K562 (cell line): ENCODE measurements at regions not wholly inside any gene's neighbourhood (a gene's known extent, or its start where the extent isn't known, plus 50 kb on each side); places are given as distances from the start of the nearest gene placed in this dataset.

Experiments
- ATAC-seq: fragments of 200-7000 bp; cut with Tn5 transposase; 3 replicates; pipeline ENCODE4 v1.9.1; 2020; ENCODE audit warnings: moderate library complexity
- BruUV-seq: library from RNA; stranded (reverse); fragments of 400-500 nt; replicated peaks from 2 replicates; lab custom pipeline; 2021; lab: Mats Ljungman, UMichigan
- CTCF ChIA-PET: fragments of 300-600 bp; formaldehyde crosslinking; extraction: SDS; loops from one replicate; lab custom pipeline; 2021; ENCODE audit warnings: low intra/inter-chr PET ratio; lab: Yijun Ruan, JAX
- POLR2A ChIA-PET: fragments of 300-600, 350-650 bp; sonication (Branson Sonifier 250); formaldehyde crosslinking; extraction: SDS; loops from one replicate; lab custom pipeline; 2021; ENCODE audit warnings: antibody characterized with exemption, inconsistent platforms; lab: Yijun Ruan, JAX
- DNase-seq, 4 experiments: peaks; one replicate each; pipeline versions ENCODE4 v3.0.0 to v3.0.0-alpha.2; 2011 to 2018; ENCODE audit warnings: low spot score in 3 of 4, mixed read lengths in 3 of 4; ENCODE audit errors: extremely low read depth in 1 of 4
- FAIRE-seq: peaks from 2 replicates; lab custom pipeline; 2011; peaks lifted over from hg19 to GRCh38; lab: Jason Lieb, UNC
- H2AFZ ChIP-seq: 2 replicates; pipeline ENCODE4 v1.6.0; 2011; ENCODE audit warnings: low read depth, low read length, control low read depth, inconsistent platforms
- H3K27ac ChIP-seq: fragments of 200-600 bp; 3 replicates; pipeline ENCODE4 v1.8.0; 2011; ENCODE audit warnings: low read depth, mild to moderate bottlenecking, control low read depth, inconsistent platforms, low read length, moderate library complexity, mixed read lengths; ENCODE audit errors: extremely low read depth
- H3K27me3 ChIP-seq, 2 experiments: fragments of 300-600 bp in 1 of 2; 2 replicates in 1 of 2; 3 replicates in 1 of 2; pipeline versions ENCODE4 v1.6.0 to v1.8.0; 2011; ENCODE audit warnings: inconsistent platforms in 2 of 2, low read length in 2 of 2, mild to moderate bottlenecking in 1 of 2, mixed read lengths in 1 of 2, moderate library complexity in 1 of 2; ENCODE audit not compliant: control insufficient read depth in 2 of 2, insufficient read depth in 2 of 2
- H3K36me3 ChIP-seq: fragments of 300-600 bp; 3 replicates; pipeline ENCODE4 v1.8.0; 2011; ENCODE audit warnings: mild to moderate bottlenecking, low read length, inconsistent platforms; ENCODE audit not compliant: control insufficient read depth, insufficient read depth
- H3K4me1 ChIP-seq, 2 experiments: fragments of 200-600 bp in 1 of 2; replicated peaks in 1 of 2; 2 replicates in 1 of 2; 3 replicates in 1 of 2; pipeline versions ENCODE4 v1.5.1 to v1.8.0; 2011; ENCODE audit warnings: inconsistent platforms in 2 of 2, low read length in 2 of 2, mild to moderate bottlenecking in 1 of 2, mixed read lengths in 1 of 2, moderate library complexity in 1 of 2; ENCODE audit not compliant: control insufficient read depth in 2 of 2, insufficient read depth in 2 of 2
- H3K4me2 ChIP-seq: 2 replicates; pipeline ENCODE4 v1.6.1; 2011; ENCODE audit warnings: low read length, control low read depth, inconsistent platforms, mixed read lengths; ENCODE audit not compliant: insufficient read depth
- H3K4me3 ChIP-seq: fragments of 200-600 bp; sonication (generic), shearing (Covaris generic); 2 replicates; pipeline ENCODE4 v1.5.1; 2016; ENCODE audit warnings: control low read depth, inconsistent platforms
- H3K79me2 ChIP-seq: fragments of 200-600 bp; 3 replicates; pipeline ENCODE4 v1.8.0; 2011; ENCODE audit warnings: low read length, inconsistent platforms; ENCODE audit not compliant: control insufficient read depth, insufficient read depth
- H3K9ac ChIP-seq, 2 experiments: 2 replicates each; pipeline versions ENCODE4 v1.6.0 to v1.6.1; 2011; ENCODE audit warnings: low read depth in 2 of 2, low read length in 2 of 2, control low read depth in 1 of 2, inconsistent platforms in 1 of 2, mild to moderate bottlenecking in 1 of 2, mixed read lengths in 1 of 2; ENCODE audit not compliant: insufficient read depth in 1 of 2
- H3K9me1 ChIP-seq: one replicate; pipeline ENCODE4 v1.6.0; 2011; ENCODE audit warnings: inconsistent platforms, mild to moderate bottlenecking, low read length, moderate library complexity; ENCODE audit not compliant: control insufficient read depth, insufficient read depth
- H3K9me3 ChIP-seq: replicated peaks from 2 replicates; pipeline ENCODE4 v1.5.1; 2011; ENCODE audit warnings: low read depth, low read length, inconsistent platforms; ENCODE audit not compliant: control insufficient read depth, insufficient read depth
- H4K20me1 ChIP-seq: replicated peaks from 2 replicates; pipeline ENCODE4 v1.6.1; 2011; ENCODE audit warnings: low read length, inconsistent platforms, mixed read lengths; ENCODE audit not compliant: control insufficient read depth, insufficient read depth
- FOXP4 ChIP-seq: sonication (generic); formaldehyde crosslinking; IDR thresholded peaks from 2 replicates; pipeline ENCODE4 v1.8.0; 2022; ENCODE audit warnings: mild to moderate bottlenecking, missing genetic modification reagents, borderline replicate concordance
- HDAC8 ChIP-seq: fragments of 450-650 bp; IDR thresholded peaks from 2 replicates; pipeline ENCODE4 v1.6.1; 2016; ENCODE audit warnings: mild to moderate bottlenecking, missing genetic modification characterization, moderate library complexity, missing compliant biosample characterization
- MAFG ChIP-seq: fragments of 450-650 bp; conservative IDR thresholded peaks from 2 replicates; pipeline ENCODE4 v1.6.1; 2016; ENCODE audit warnings: missing genetic modification characterization, missing compliant biosample characterization
- NR4A1 ChIP-seq, 2 experiments: fragments of 250-450 bp in 1 of 2; fragments of 450-650 bp in 1 of 2; sonication (Bioruptor Pico) in 1 of 2; IDR thresholded peaks; 2 replicates each; pipeline versions ENCODE4 v1.4.0 to v1.6.1; 2016 to 2020; ENCODE audit warnings: mild to moderate bottlenecking in 2 of 2, missing compliant biosample characterization in 1 of 2, missing genetic modification characterization in 1 of 2, moderate library complexity in 1 of 2
- PREB ChIP-seq: sonication (generic); formaldehyde crosslinking; IDR thresholded peaks from 2 replicates; pipeline ENCODE4 v1.8.1; 2023; ENCODE audit warnings: mild to moderate bottlenecking, missing genetic modification reagents
- PRMT5 ChIP-seq: sonication (generic); formaldehyde crosslinking; IDR thresholded peaks from 2 replicates; pipeline ENCODE4 v1.5.0; 2020; ENCODE audit warnings: missing genetic modification reagents
- RFX5 ChIP-seq: IDR thresholded peaks from 2 replicates; pipeline ENCODE4 v1.6.1; 2011; ENCODE audit warnings: low read depth, mild to moderate bottlenecking, improper control_type of control experiment, low read length
- THRA ChIP-seq: fragments of 450-650 bp; IDR thresholded peaks from 2 replicates; pipeline ENCODE4 v1.6.1; 2017; ENCODE audit warnings: mild to moderate bottlenecking, moderate library complexity
- XRCC5 ChIP-seq: fragments of 200-400 bp; formaldehyde crosslinking; IDR thresholded peaks from 2 replicates; pipeline ENCODE4 v1.6.1; 2017; ENCODE audit warnings: low read depth, mild to moderate bottlenecking, low read length
- WGBS: fragments of 100-300 bp; shearing (Covaris generic); methylation state at CpG from one replicate; pipeline ENCODE4 v1.1.6; 2016; ENCODE audit warnings: low coverage, mixed read lengths; ENCODE audit not compliant: insufficient coverage; ENCODE audit errors: missing lambda C conversion rate; 5-methylcytosine and 5-hydroxymethylcytosine counted together
- in situ Hi-C: fragments of 300-500 bp; cut with MboI; formaldehyde crosslinking; loops from 4 replicates; pipeline ENCODE4 v1.15.0; 2018; ENCODE audit warnings: inconsistent platforms, mixed read lengths
- intact Hi-C: fragments of 100-400 bp; cut with micrococcal nuclease; formaldehyde crosslinking; loops from 2 replicates; pipeline ENCODE4 v1.14.2; 2022

- TF ChIP-seq PREB (CRISPR knock-in tag) (no peak), HDAC8 (tag) (no peak), THRA (no peak), FOXP4 (CRISPR knock-in tag) (no peak), NR4A1 (CRISPR knock-in tag; IDR thresholded peaks at IDR 0.05) (no peak), NR4A1 (tag; IDR thresholded peaks at IDR 0.05) (no peak)
- TF ChIP-seq, all 486 proteins: peak for 0
Observed at GRCh38 chr2:142200062-142200461, 69.2 kb upstream of the LRP1B start (continued).

GRCh38 chr2:142199073-142199472 is 68.3 kb upstream of the LRP1B start:
- POLR2A ChIA-PET, result no interaction called here
- DNase-seq, result no peak
- CTCF ChIA-PET, result no interaction called here
- H3K27me3 ChIP-seq, result no peaks in the 10 kb centered on the region
- no peak overlapping the region for H3K27ac ChIP-seq
- H4K20me1 ChIP-seq, result no peaks in the 10 kb centered on the region
- H3K9me3 ChIP-seq, result no peaks in the 10 kb centered on the region
- intact Hi-C loops (no loop called here), in situ Hi-C loops (no loop called here)
- no peaks in the 10 kb centered on the region for H3K79me2 ChIP-seq
- no peak for ATAC-seq
- no peaks in the 10 kb centered on the region for H3K9me1 ChIP-seq
- H3K4me3 ChIP-seq, result no peak overlapping the region
- H2AFZ ChIP-seq, result no peak overlapping the region
- H3K4me2 ChIP-seq, result no peak overlapping the region
- no peak overlapping the region for H3K9ac ChIP-seq
- 0% methylated on average over 1 of the region's 2 CpGs for WGBS
- no peaks in the 10 kb centered on the region for H3K36me3 ChIP-seq
- no peaks in the 10 kb centered on the region for H3K4me1 ChIP-seq
- 0 out of 2 replicates have a peak, but pooled peaks have one; percentile 9 for TF ChIP-seq MAFG
- no peak for TF ChIP-seq PRMT5
- TF ChIP-seq XRCC5, result no peak
- no peak for TF ChIP-seq RFX5
- no peak for FAIRE-seq
- no TSS peak for BruUV-seq
